ENCODE measurements at regions not wholly inside any gene's neighbourhood (a gene's known extent, or its start where the extent isn't known, plus 50 kb on each side); places are given as distances from the start of the nearest gene placed in this dataset.

DNA sequence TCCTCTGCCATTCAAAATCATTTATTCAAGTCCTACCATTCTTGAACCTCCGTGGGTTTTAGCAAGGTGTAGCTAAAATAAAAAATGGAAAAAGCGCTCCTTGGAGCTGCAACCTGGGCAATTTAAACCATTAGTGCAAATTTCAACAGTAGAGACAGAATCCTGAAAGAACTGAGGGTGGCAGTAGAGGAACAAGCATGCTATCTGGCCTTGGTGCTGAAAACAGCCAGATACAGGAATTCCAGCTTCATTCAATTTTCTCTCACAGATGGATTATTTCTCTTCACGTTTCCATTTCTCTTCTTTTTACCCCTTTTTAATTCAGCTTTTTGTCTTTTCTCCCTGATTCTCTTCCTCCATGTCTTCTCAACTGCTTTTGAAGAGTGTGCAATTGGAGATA, 77.7 kb downstream of the OTUD1 start:
- DNase-seq (ENCODE audit: low read depth in 1 of 2, low spot score in 2 of 2) (no peak), FAIRE-seq (peak; percentile 91)
- 28% methylated on average over 3 of the region's 3 CpGs; no CpG with 5 or more reads in 1 of the 2 experiments for WGBS, 2 experiments (ENCODE audit: extremely low coverage in 1 of 2, insufficient coverage in 1 of 2, insufficient read length in 1 of 2, insufficient replicate concordance in 2 of 2, low coverage in 1 of 2, low lambda C conversion rate in 2 of 2, missing lambda C conversion rate in 1 of 2)

More for the DNA sequence above, 77.7 kb downstream of the OTUD1 start:
- Histone ChIP-seq H4K20me1 (replicated peaks in 1 of 2; ENCODE audit: control insufficient read depth in 1 of 2, insufficient read depth in 2 of 2, low read length in 2 of 2) (no peaks in the 10 kb centered on the region), H3K4me1 (replicated peaks in 1 of 4; ENCODE audit: control insufficient read depth in 3 of 4, insufficient read depth in 4 of 4, low read length in 3 of 4) (no peaks in the 10 kb centered on the region), H3K4ac (replicated peaks; ENCODE audit: insufficient read length, low read depth, low read length) (no peak overlapping the region), H3K9ac (replicated peaks in 1 of 4; ENCODE audit: extremely low read depth in 1 of 4, low read depth in 3 of 4, low read length in 3 of 4) (no peak overlapping the region), H2BK120ac (replicated peaks; ENCODE audit: low read depth, low read length) (no peak overlapping the region), H3K4me2 (ENCODE audit: insufficient read depth in 1 of 2, low read depth in 2 of 2, low read length in 2 of 2) (no peak overlapping the region), H3K27ac (ENCODE audit: low read depth, low read length) (no peak overlapping the region), H3K36me3 (ENCODE audit: control insufficient read depth in 2 of 4, insufficient read depth in 4 of 4, low read length in 3 of 4) (no peaks in the 10 kb centered on the region), H2BK20ac (ENCODE audit: low read length) (no peak overlapping the region), H2AK5ac (ENCODE audit: low read depth, low read length) (no peak overlapping the region), H3K79me2 (ENCODE audit: control insufficient read depth in 1 of 2, insufficient read depth in 2 of 2, low read length in 2 of 2) (no peaks in the 10 kb centered on the region), H2BK12ac (ENCODE audit: low read depth, low read length) (no peak overlapping the region), H4K8ac (ENCODE audit: extremely low read depth, insufficient read depth, low read length) (no peak overlapping the region), H2BK5ac (ENCODE audit: low read depth, low read length) (no peak overlapping the region), H4K91ac (replicated peaks; ENCODE audit: insufficient read length, low read length) (no peak overlapping the region), H2AFZ (ENCODE audit: low read length) (no peak overlapping the region), H3K23me2 (ENCODE audit: low read depth, low read length) (no peaks in the 10 kb centered on the region; the same call in 1 of the 2 replicates), H3K79me1 (ENCODE audit: low read depth, low read length) (no peaks in the 10 kb centered on the region), H3K4me3 (ENCODE audit: extremely low read depth in 1 of 4, insufficient read depth in 2 of 4, low read depth in 3 of 4, low read length in 4 of 4) (no peak overlapping the region), H3K14ac (ENCODE audit: insufficient read length) (no peak overlapping the region), H3K9me3 (ENCODE audit: insufficient read depth in 2 of 2, low read depth in 1 of 2, low read length in 1 of 2) (peaks cover 9 to 10% of the 10 kb centered on the region in 2 experiments), H4K5ac (ENCODE audit: insufficient read length, low read depth, low read length) (no peak overlapping the region), H3K27me3 (replicated peaks in 1 of 4; ENCODE audit: control insufficient read depth in 3 of 4, extremely low read depth in 1 of 4, insufficient read depth in 3 of 4, low read length in 3 of 4) (no peaks in the 10 kb centered on the region), H3K56ac (replicated peaks; ENCODE audit: insufficient read length, low read depth, low read length) (no peak overlapping the region), H3K18ac (ENCODE audit: extremely low read depth, low read length) (no peak overlapping the region), H2BK15ac (ENCODE audit: low read length) (no peak overlapping the region), H3K23ac (ENCODE audit: insufficient read length) (no peak overlapping the region)
- ChIA-PET POLR2A (ENCODE audit: partially characterized antibody) (no interaction called here), CTCF (ENCODE audit: partially characterized antibody) (interaction anchor here (0.8 to 3.9 kb wide), 29 partner anchors 9 to 1516 kb away, joined by 3 to 26 read pairs (median 3); no protein-coding TSS in a partner anchor)
- TF ChIP-seq JUND (IDR thresholded peaks at IDR 0.05; ENCODE audit: low read length) (no peak), RAD21 (IDR thresholded peaks at IDR 0.05 in 1 of 2, conservative IDR thresholded peaks at IDR 0.05 in 1 of 2; ENCODE audit: low read depth in 2 of 2, low read length in 2 of 2) (peak; percentile 84), POLR2AphosphoS5 (IDR thresholded peaks at IDR 0.05; ENCODE audit: low read depth, low read length) (no peak), EGR1 (IDR thresholded peaks at IDR 0.05; ENCODE audit: borderline replicate concordance, low read depth, low read length) (no peak), CHD2 (IDR thresholded peaks at IDR 0.05; ENCODE audit: low read length) (no peak), GTF2F1 (IDR thresholded peaks at IDR 0.05; ENCODE audit: borderline replicate concordance, low read depth, low read length) (no peak), HDAC6 (IDR thresholded peaks at IDR 0.05; ENCODE audit: low read depth, low read length) (no peak), TEAD4 (IDR thresholded peaks at IDR 0.05; ENCODE audit: low read depth, low read length) (peak; percentile 60; the same call in 1 of the 2 replicates)
- TF ChIP-seq, protein P1, sequence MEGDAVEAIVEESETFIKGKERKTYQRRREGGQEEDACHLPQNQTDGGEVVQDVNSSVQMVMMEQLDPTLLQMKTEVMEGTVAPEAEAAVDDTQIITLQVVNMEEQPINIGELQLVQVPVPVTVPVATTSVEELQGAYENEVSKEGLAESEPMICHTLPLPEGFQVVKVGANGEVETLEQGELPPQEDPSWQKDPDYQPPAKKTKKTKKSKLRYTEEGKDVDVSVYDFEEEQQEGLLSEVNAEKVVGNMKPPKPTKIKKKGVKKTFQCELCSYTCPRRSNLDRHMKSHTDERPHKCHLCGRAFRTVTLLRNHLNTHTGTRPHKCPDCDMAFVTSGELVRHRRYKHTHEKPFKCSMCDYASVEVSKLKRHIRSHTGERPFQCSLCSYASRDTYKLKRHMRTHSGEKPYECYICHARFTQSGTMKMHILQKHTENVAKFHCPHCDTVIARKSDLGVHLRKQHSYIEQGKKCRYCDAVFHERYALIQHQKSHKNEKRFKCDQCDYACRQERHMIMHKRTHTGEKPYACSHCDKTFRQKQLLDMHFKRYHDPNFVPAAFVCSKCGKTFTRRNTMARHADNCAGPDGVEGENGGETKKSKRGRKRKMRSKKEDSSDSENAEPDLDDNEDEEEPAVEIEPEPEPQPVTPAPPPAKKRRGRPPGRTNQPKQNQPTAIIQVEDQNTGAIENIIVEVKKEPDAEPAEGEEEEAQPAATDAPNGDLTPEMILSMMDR (IDR thresholded peaks at IDR 0.05; ENCODE audit: control extremely low read depth in 1 of 3, insufficient read depth in 1 of 3, low read depth in 1 of 3, low read length in 3 of 3) = peak in 2 of 3 experiments; percentile 70 to 71; a peak in 3 of 4 replicates
